ENCODE measurements at regions not wholly inside any gene's neighbourhood (a gene's known extent, or its start where the extent isn't known, plus 50 kb on each side); places are given as distances from the start of the nearest gene placed in this dataset.

DNA sequence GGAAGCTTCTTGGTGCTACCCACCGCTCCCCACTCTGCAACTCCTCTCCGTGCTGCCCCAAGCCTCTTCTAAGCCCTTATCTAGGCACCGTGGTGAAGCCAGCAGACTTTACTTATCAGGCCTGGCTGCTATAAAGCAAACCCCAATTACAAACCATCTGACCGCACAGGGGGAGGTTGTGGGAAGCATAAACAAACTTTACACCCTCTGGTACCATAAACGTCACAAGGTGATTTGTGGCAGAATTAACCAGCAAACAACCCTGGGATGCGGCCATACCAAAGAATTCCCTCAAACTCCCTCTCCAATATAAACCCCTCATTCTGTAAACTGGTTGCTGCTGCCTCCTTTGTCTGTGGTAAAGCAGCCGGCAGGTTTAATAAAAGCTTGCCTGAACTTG lies 55.2 kb downstream of the MAGEC2 start:
- ATAC-seq (no peak), DNase-seq (ENCODE audit: low spot score) (no peak)

DNA sequence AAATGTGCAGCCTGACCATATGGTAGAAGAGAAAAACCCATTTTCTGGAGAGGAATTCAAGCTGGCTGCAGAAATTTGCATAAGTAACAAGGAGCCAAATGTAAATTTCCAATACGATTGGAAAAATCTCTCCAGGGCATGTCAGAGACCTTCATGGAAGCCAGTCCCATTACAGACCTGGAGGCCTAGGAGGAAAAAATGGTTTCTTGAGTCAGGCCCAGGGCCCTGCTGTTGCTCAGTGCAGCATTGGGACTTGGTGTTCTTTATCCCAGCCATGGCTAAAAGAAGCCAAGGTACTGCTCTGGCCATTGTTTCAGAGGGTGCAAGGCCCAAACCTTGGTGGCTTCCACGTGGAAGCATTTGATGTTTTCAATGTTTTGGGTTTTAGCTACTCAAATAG lies 70.6 kb downstream of the MAGEC2 start:
- DNase-seq (ENCODE audit: low spot score) = no peak
- ATAC-seq = no peak

DNA sequence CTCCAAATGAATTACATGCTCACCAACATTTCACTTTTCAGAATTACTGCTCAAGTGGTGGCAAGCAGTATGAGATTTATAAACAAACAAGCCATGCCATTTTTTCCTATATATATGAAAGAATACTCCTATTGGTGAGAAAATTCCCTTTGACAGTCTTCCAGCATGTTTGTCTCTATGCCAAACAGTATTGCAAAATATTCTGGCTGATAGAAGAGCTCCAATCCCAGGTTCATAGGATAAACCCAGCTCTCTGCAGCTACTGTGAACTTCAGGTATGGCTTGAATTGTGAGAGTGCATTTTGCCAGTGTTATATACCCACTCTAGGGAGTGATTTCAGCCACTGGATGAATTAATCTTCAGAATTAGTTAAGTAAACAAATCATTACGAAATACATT lies 108.8 kb downstream of the MAGEC2 start:
- ATAC-seq (peak; percentile 63), DNase-seq (ENCODE audit: low spot score) (no peak)

DNA sequence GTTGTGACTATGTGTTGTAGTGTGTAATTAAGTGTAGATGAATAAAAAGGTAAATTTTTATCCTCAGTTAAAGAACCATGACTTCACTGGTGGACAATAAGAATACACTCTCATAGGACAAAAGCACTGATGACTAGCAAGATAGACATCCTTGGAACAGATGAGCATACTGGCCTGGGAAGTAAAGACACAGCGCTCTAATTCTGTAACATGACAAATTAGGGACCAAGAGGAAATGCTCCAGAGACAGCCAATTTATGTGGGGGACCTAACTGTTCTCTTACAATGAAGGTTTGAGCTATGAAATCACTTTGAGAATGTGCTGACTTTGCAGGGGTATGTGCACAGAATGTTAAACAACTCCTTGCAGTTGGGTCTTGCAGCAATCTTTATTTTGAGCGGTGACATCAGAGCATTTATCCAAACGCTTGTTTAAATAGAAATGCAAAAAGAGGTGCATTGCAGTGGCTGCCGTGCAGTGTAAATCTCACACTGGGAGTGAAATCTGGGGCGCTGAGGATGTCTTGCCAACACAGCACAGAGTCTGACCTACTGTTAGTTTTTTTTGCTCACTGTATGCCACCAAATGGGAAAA lies 109.3 kb downstream of the MAGEC2 start:
- ATAC-seq (peak; percentile 14), DNase-seq (ENCODE audit: low spot score) (no peak)

DNA sequence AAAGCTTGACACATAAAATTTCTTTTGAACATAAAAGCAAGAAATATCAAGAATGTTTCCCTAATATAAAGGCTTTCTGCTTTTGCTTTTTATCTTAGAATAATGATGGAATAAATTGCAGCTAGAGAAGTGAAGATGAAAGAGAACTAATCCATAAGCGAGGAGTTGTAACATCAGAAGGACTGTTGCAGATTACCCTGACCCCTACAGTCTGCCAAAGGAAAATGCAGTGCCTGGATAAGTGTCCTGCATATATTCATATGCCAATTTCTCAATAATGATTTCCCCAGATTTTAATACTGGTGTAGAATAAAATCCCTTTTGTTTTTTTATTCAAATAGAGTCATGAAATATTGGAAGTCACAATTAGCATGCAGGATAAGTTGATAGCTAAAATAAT lies 115.9 kb downstream of the MAGEC2 start:
- ATAC-seq (peak; percentile 49), DNase-seq (ENCODE audit: low spot score) (no peak)

DNA sequence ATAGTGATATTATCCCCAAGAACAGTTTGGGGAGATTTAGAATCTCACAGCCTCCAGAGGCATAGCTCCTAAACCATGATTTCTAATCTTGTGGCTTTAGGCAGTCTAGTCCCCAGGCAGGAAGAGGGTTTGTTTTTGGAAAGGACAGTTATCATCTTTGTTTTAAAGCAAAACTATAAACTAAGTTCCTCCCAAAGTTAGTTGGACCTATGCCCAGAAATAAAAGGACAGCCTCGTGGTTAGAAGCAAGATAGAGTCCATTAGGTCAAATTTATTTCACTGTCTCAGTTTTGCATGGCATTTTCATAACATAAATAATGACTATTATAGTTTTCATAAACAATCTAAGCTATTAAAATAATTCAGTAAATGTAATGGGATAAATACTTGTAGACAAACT lies 120.5 kb downstream of the MAGEC2 start:
- no peak for DNase-seq (ENCODE audit: low spot score)

DNA sequence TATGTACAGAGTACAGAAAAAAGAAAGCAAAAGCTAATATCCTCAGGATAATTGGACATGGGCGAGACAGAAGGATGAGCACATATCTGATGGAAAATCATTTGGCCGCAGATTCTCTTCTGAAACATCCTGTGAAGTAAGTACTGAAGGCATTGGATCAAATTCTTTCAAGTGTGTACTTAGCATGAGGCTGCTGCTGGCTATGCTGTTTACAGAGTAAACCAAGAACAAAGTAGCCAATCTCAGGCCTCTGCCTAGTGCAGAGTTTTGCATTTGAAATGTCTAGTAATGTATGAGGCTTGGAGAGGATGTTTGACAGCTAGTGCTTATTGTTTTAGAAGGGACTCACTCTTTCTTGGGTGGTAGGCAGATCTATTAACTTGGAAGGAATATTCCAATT lies 128.5 kb downstream of the MAGEC2 start:
- DNase-seq (ENCODE audit: low spot score) (no peak), ATAC-seq (no peak)

More for the DNA sequence above, 120.5 kb downstream of the MAGEC2 start:
- ATAC-seq = no peak

DNA sequence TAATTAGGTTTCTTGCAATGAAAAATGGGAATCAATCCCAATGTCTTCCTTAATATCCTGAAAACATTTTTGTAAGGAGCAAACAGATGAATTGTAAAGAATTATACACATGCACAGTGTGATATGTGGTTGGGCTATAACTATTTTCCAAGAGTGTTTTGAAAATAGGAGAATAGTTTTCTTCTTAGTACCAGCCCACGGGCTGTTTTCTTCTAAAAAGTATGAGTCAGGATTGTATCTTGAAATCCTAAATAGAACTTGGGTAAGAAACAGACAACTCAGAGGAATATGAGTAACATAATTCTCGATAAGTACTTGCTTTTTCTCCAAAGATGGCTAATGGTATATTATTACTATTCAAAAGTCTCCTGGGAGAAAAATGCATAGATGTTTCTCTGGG lies 136.7 kb downstream of the MAGEC2 start:
- no peak for DNase-seq (ENCODE audit: low spot score)
- ATAC-seq = no peak

DNA sequence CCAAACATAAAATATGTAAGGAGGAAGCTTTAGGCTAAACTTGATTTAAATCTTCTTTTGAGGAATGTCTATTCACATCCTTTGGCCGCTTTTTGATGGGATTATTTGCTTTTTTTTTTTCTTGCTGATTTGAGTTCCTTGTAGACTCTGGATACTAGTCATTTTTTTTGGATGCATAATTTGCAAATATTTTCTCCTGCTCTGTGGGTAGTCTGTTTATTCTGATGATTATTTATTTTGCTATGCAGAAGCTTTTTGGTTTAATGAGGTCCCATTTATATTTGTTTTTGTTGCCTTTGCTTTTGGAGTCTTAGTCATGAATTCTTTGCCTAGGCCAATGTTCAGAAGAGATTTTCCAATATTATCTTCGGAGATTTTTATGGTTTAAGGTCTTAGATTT lies 144.9 kb downstream of the MAGEC2 start:
- ATAC-seq = no peak

DNA sequence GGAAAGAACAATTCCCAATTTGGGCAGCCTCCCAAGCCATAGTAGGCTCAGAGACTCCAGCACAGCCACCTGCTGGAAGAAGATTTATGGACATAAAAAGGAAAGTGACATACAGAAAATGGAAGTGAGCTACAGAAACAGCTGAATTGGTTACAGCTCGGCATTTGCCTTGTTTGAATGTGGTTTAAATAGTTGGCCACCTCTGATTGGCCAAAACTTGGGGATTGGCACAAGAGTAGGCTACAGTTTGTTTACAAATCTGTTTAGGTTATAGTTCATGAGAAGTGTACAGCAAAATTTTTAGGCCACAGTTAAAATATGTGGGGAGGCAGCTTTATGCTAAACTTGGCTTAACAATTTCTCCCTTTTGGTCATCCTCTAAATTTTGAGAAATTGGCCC lies 150.4 kb downstream of the MAGEC1 start:
- no peak for ATAC-seq
- DNase-seq (ENCODE audit: low spot score) = no peak

More for the DNA sequence above, 144.9 kb downstream of the MAGEC2 start:
- DNase-seq (ENCODE audit: low spot score) = no peak

DNA sequence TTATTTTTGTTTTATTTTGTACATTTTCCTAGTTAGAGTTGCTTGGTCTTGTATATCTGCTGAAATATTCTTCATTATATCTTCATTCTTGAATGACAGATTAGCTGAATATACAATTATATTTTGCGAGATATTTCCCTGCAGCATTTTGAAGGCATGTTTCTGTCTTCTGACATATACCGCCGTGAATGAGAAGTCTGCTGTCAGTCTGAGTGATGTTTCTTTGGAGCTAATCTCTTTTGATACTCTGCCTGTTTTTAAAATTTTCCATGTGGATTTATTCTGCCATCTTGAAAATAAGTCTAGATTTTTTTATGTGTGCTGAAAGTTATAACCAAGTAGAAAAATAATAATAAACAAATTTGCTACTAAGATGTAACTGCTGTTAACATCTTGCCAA lies 148.5 kb downstream of the MAGEC1 start:
- ATAC-seq (no peak), DNase-seq (ENCODE audit: low spot score) (no peak)

DNA sequence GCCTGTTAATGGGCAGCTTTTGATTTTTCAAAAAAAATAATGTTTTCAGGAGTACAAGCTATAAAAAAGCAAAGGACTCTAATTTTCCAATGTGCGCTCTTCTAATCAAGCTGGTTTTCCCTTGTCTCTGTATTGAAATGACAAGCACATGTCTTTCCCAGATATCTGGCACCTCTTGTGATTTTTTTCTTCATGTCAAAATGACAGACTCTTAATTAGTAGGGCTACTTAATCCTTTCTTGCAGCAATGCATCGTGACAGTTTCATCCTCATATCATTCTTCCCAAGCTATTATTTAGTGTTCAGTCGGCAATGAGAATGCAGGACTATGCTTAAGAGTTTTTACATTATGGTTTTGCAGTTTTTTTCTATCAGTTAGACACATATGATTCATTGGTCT lies 139.5 kb downstream of the MAGEC1 start:
- ATAC-seq (no peak), DNase-seq (ENCODE audit: low spot score) (no peak)

DNA sequence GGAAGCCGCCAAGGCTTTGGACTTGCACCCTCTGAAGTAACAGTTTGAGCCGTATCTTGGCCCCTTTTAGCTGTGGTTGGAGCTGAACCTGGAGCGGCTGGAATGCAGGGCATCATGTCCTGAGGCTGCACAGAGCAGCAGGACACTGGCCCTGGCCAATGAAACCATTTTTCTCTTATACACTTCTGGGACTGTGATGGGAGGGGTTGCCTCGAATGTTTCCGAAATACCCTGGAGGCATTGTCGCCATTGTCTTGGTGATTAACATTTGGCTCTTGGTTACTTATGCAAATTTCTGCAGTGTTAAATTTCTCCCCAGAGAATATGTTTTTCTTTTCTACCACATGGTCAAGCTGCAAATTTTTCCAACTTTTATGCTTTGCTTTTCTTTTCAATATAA lies 137.2 kb downstream of the MAGEC1 start:
- DNase-seq (ENCODE audit: low spot score) (no peak), ATAC-seq (no peak)

DNA sequence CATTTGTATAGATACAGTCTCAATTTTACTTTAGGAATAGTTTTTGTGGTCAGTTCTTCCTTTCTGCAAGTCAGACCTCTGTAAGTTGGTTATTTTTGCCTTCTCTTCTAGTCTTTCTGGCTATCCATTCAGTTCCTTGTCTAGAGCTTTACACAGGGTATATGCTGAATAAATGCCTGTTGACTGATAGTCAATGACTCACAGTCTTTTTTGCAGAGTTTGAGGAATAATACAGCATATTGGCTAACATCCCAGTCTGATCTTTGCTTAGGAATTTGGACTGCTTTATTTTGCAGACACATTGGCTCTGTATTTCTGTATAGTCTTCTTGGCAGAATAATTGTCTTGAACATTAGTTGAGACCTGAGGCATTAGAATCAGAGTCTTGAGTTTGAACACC lies 132.4 kb downstream of the MAGEC1 start:
- ATAC-seq (no peak), DNase-seq (ENCODE audit: low spot score) (no peak)

DNA sequence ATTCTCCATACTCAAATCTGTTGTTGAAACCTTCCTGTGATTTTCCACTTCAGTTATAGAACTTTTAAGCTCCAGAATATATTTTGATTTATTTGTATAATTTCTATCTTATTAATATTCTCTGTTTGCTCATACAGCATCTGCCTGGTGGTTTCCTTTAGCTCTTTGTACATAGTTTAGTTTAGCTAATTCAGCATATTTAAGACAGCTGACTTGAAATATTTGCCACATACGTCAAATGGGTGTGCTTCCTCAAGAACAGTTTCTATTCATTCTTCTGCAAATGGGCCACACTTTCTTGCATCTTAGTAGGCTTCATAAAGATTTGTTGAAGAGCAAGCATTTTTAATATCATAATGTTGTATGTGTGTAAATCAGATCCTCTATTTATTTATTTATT lies 101.8 kb downstream of the MAGEC1 start:
- ATAC-seq (no peak), DNase-seq (ENCODE audit: low spot score) (no peak)

DNA sequence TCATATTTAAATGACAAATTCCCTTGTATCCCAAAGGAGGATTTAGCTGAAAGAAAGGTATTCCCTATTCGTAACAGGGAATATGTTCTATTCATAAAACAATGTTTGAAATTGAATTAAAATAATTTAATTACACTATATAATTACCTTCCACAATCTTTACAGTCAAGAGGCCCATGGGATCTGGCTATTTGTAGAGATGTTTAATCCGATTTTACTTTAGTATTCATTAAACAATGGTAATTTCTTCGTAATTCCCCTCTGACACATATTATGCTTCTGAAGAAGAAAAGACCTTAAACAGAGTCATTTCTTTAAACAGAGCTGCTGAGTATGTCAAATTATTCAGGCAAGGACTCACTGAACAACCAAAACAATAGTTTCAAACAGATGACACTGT lies 98.8 kb downstream of the MAGEC1 start:
- no peak for ATAC-seq
- DNase-seq (ENCODE audit: low spot score) = no peak

DNA sequence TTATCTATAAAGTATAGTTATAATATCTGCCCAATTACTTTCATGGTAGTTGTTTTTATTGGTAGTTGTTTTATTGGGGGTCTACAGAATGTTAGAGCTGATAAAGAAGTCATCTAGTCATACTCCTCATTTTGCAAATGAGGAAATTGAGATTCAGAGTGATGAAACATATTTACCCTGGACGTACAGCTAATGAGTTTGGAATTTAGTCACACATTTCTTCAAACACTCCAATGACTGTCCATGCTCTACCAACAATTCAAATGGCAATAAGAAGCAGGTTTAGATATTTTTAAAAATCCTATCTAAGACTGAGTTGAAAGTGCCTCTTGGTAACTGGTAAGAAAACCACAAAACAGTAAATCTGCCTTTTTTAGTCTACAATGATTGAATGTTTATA lies 98.2 kb downstream of the MAGEC1 start:
- DNase-seq (ENCODE audit: low spot score) (no peak), ATAC-seq (no peak)

DNA sequence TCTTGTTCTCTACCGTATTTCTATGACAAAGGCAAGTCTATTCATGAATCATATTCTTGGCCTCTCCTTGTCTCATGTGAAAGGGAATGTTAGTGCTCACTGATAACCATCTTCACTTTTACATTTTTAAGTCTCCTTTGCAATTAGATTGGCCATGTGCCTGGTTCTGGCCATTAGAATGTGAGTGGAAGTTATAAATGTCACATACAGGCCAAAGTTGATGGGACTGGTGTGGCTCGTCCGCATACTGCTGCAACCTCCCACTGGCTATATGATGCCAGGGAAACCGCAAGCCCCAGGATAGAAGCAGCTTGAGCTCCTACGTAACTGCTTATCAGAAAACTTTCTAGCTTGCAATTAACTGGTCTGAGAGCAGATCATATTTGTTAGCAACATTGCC lies 86.1 kb downstream of the MAGEC1 start:
- ATAC-seq (no peak), DNase-seq (ENCODE audit: low spot score) (no peak)

DNA sequence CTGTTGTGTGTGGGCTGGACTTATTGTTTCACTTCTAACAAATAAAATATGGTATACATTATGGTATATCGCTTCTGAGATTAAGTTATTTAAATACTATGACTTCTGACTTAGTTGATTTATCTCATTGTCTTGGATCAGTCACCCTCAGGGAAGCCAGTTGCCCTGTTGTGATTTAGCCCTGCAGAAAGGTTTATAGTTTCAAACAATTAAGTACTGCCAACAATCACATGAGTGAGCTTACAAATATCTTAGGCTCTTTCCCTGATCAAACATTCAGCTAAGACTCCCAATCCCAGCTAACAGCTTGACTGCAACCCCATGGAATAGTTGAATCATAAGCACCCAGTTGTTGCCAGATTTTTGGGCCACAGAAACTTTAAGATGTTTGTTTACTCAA lies 85.4 kb downstream of the MAGEC1 start:
- DNase-seq (ENCODE audit: low spot score) (no peak), ATAC-seq (no peak)

DNA sequence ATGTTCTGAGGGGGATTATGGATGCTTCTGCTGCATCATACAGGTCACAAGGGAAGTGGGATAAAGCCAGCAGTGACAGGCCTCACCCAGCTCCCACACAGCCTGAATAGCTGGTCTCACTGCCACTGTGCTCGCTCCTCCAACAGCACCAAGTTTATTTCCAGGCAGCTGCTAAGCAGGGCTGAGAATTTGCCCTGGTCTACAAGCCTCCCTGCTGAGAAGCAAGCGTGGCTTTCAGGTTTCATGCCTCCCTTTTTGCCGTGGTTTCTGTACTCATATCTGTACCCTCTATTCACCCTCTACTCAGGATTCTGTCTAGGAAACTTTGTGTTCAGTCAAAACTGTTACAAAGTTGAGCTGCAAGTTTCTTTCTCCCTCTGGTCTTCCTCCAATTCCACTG lies 78.6 kb downstream of the MAGEC1 start:
- no peak for DNase-seq (ENCODE audit: low spot score)
- ATAC-seq = no peak

DNA sequence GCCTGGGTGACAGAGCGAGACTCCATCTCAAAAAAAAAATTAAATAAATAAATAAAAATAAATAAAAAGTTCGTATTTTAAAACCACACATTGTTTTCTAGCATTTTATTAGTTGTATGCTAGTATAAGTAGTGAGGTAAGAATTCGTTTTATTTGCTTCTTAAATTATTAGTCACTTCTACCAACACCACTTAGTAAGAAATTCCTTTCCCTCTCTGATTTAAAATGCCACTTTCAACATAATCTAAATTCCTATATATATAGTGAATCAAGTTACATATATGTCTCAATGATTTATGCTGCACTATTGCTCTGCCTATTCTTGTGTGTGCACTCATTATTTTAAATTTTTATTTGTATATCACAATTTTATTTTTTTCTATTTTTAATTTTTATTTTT lies 72.1 kb downstream of the MAGEC1 start:
- ATAC-seq = no peak
- DNase-seq (ENCODE audit: low spot score) = no peak

DNA sequence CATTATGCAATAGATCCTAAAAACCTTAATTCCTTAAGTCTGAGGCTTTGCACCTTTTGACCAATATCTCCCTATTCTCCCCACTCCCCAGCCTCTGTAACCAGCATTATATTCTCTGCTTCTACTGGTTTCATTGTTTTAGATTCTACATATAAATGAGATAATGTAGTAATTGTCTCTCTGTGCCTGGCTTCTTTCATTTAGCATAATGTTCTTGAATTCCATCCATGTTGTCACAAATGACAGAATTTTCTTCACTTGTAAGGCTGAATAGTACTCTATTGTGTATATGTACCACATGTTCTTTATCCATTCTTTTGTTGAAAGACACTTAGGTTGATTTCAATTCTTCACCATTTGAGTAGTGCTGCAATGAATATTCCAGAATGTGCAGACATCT lies 66.0 kb downstream of the MAGEC1 start:
- ATAC-seq (no peak), DNase-seq (ENCODE audit: low spot score) (no peak)

DNA sequence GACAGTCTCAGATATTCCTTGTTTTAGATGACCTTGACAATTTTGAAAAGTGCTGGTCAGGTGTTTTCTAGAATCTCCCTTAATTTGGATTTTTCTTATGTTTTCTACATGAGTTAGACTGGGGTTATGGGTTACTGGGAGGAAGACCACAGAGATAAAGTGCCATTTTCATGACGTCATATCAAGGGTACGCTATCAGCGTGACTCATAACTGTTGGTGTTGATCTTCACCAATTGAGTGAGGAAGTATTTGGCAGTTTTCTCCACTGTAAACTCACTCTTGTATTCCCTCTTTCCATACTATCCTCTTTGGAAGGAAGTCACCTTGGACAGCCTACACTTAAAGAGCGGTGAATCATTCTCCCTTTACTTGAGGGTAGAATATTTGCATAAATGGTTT lies 56.9 kb downstream of the MAGEC1 start:
- DNase-seq (ENCODE audit: low spot score) (no peak), ATAC-seq (no peak)
